Left lung (tissue), 4 donors: ENCODE measurements at regions not wholly inside any gene's neighbourhood (a gene's known extent, or its start where the extent isn't known, plus 50 kb on each side); places are given as distances from the start of the nearest gene placed in this dataset.

ENCODE experiments used
- ATAC-seq: fragments of 200-7000 bp; cut with Tn5 transposase; one replicate; pipeline ENCODE4 v1.9.1; 2020; ENCODE audit warnings: moderate library complexity
- DNase-seq, 4 donors: peaks; one replicate each; pipeline ENCODE4 v3.0.0-alpha.2; 2013 to 2020
- H3K27ac ChIP-seq, 2 donors: fragments of 200-600 bp; sonication (generic) in 1 of 2; one replicate each; pipeline versions ENCODE4 v1.5.0 to v1.8.0; 2020 to 2021
- H3K27me3 ChIP-seq, 2 donors: fragments of 200-600 bp; sonication (generic) in 1 of 2; one replicate each; pipeline versions ENCODE4 v1.5.0 to v1.8.0; 2020 to 2021
- H3K36me3 ChIP-seq, 2 donors: fragments of 200-600 bp; sonication (generic) in 1 of 2; one replicate each; pipeline versions ENCODE4 v1.5.0 to v1.8.0; 2020 to 2021
- H3K4me1 ChIP-seq, 2 donors: fragments of 200-600 bp; one replicate each; pipeline ENCODE4 v1.8.0; 2021
- H3K4me3 ChIP-seq, 2 donors: fragments of 200-600 bp; sonication (generic) in 1 of 2; one replicate each; pipeline versions ENCODE4 v1.5.0 to v1.8.0; 2020 to 2021; ENCODE audit warnings: mild to moderate bottlenecking in 1 of 2
- H3K9me3 ChIP-seq, 2 donors: fragments of 200-600 bp; sonication (generic) in 1 of 2; one replicate each; pipeline versions ENCODE4 v1.5.0 to v1.8.0; 2020 to 2021
- intact Hi-C, 2 donors: fragments of 100-400 bp; cut with DNase I; formaldehyde crosslinking; loops; one replicate each; pipeline versions ENCODE4 v1.11.2 to v1.14.2; 2022
- TF ChIP-seq, protein P1 (sequence below), 2 donors: fragments of 200-600 bp; sonication (generic) in 1 of 2; IDR thresholded peaks; one replicate each; pipeline versions ENCODE4 v1.5.0 to v1.8.0; 2021; ENCODE audit warnings: antibody characterized with exemption in 2 of 2
- donor health status: DM: no; HTN: yes; CAD: no.
- donor health status: DM: no; HTN: no; CAD: no.

DNA sequence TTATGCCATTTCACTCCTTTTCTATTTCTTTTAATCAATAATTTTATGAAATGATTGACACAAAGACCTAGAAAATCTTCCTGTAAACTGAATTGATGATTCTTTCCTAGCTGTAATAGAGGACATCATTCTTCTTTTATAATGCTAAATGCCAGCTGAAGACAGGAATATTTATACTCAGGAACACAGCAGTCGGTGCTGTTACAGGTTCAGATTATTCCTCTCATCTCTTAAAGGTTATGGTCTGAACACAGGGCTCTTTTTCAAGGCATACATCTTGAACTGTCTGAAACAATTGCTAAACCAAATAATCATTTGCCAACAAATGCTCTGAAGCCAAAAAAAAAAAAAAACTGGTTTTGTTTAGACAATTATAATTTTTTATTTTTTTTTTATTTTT, 305.0 kb upstream of the MMADHC start:
- DNase-seq (no peak), ATAC-seq (no peak)
- no peaks in the 10 kb centered on the region for H3K4me1 ChIP-seq
- no peak overlapping the region for H3K27ac ChIP-seq
- no peak overlapping the region for H3K4me3 ChIP-seq
- no peaks in the 10 kb centered on the region for H3K36me3 ChIP-seq
- H3K9me3 ChIP-seq: no peaks in the 10 kb centered on the region
- intact Hi-C loops: no loop called here
- H3K27me3 ChIP-seq: no peaks in the 10 kb centered on the region
- TF ChIP-seq, protein P1, sequence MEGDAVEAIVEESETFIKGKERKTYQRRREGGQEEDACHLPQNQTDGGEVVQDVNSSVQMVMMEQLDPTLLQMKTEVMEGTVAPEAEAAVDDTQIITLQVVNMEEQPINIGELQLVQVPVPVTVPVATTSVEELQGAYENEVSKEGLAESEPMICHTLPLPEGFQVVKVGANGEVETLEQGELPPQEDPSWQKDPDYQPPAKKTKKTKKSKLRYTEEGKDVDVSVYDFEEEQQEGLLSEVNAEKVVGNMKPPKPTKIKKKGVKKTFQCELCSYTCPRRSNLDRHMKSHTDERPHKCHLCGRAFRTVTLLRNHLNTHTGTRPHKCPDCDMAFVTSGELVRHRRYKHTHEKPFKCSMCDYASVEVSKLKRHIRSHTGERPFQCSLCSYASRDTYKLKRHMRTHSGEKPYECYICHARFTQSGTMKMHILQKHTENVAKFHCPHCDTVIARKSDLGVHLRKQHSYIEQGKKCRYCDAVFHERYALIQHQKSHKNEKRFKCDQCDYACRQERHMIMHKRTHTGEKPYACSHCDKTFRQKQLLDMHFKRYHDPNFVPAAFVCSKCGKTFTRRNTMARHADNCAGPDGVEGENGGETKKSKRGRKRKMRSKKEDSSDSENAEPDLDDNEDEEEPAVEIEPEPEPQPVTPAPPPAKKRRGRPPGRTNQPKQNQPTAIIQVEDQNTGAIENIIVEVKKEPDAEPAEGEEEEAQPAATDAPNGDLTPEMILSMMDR (IDR thresholded peaks at IDR 0.05): no peak

DNA sequence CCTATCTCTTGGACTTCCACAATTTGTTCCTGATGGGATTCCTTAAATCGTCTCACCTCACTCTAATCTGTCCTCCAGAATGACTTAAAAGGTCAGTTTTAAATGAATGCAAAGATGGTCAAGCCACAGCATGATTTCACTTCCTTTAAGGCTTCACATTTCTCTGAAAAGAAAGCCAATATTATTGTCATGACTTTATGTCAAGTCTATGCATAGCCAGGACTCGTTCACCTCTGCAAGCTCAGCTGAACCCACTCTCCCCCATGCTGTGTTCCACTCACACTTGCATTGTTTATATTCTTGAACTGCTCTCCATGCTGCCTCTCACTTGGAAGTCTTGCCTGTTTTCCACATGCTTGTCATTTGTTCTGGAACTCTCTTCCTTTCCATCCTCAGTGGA, 298.4 kb upstream of the MMADHC start:
- no peak for ATAC-seq
- TF ChIP-seq, protein P1 (IDR thresholded peaks at IDR 0.05): no peak

DNA sequence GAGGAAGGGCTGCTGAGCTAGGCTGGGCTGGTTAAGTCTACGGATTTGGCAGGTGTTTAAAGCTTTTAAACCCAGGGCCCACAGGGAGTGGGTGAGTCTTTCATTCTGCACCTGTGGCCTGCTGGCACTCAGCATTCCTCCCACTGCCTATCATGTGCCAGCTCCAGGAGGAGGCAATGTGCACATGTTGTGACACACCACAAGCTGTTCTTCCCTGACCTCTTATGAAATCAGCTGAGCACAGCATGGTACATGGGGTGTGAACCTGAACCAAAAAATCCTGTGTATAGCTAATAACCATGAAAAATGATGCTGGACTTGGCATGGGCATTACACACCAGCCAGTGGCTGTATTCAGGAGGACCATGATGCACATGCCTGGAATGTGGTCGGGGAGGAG, 297.9 kb upstream of the MMADHC start:
- H3K9me3 ChIP-seq: peaks cover 0 to 2% of the 10 kb centered on the region in 2 donors
- no peaks in the 10 kb centered on the region for H3K4me1 ChIP-seq
- TF ChIP-seq, protein P1 (IDR thresholded peaks at IDR 0.05): no peak
- no peak for ATAC-seq
- no peaks in the 10 kb centered on the region for H3K36me3 ChIP-seq
- no peak overlapping the region for H3K27ac ChIP-seq
- no peaks in the 10 kb centered on the region for H3K27me3 ChIP-seq
- intact Hi-C loops: no loop called here
- no peak overlapping the region for H3K4me3 ChIP-seq
- no peak for DNase-seq

More for the DNA sequence above, 298.4 kb upstream of the MMADHC start:
- no peaks in the 10 kb centered on the region for H3K4me1 ChIP-seq
- no peaks in the 10 kb centered on the region for H3K36me3 ChIP-seq
- H3K4me3 ChIP-seq: no peak overlapping the region
- H3K9me3 ChIP-seq: no peaks in the 10 kb centered on the region
- DNase-seq: no peak
- H3K27ac ChIP-seq: no peak overlapping the region
- intact Hi-C loops: no loop called here
- no peaks in the 10 kb centered on the region for H3K27me3 ChIP-seq

DNA sequence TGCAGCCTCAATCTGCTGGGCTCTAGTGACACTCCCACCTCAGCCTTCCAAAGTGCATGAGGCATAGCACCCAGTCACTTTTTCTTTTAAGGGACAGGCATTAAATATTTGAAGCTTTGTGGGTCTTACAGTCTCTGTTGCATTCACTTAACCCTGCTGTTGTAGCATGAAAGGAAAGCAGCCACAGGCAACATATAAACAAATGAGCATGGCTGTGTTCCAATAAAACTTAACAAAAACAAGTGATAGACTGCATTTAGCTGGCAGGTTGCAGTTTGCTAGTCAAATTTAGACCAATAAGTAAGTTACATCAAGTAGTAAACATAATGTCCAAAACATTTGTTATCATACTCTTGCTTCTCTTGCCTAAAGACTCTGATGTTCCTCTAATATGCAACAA, 297.3 kb upstream of the MMADHC start:
- DNase-seq (no peak), ATAC-seq (no peak)
- peaks cover 0 to 2% of the 10 kb centered on the region in 2 donors for H3K9me3 ChIP-seq
- TF ChIP-seq, protein P1 (IDR thresholded peaks at IDR 0.05): no peak
- intact Hi-C loops: no loop called here
- H3K27me3 ChIP-seq: no peaks in the 10 kb centered on the region
- no peaks in the 10 kb centered on the region for H3K36me3 ChIP-seq
- no peak overlapping the region for H3K4me3 ChIP-seq
- no peak overlapping the region for H3K27ac ChIP-seq
- no peaks in the 10 kb centered on the region for H3K4me1 ChIP-seq

DNA sequence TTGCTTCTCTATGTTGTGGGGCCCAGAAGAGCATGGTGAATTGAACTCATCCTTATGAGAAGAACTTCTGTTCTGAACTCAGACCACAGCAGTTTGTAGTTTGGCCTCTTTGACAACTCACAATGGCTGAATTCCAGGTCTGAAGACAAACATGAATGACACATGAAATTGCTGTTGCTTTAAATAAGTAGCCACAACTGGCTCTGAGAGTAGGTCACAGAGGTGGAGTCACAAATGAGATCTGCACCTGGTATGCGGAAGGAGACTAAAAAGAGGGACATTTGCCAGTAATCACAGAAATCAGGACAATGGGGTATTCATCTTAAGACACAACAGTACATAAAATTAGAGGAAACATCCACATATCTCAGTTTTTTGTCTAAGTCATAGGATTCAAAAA, 290.3 kb upstream of the MMADHC start:
- no peak overlapping the region for H3K27ac ChIP-seq
- H3K9me3 ChIP-seq: peaks cover 0 to 5% of the 10 kb centered on the region in 2 donors
- peaks cover 0 to 3% of the 10 kb centered on the region in 2 donors for H3K4me1 ChIP-seq
- TF ChIP-seq, protein P1 (IDR thresholded peaks at IDR 0.05): no peak
- H3K36me3 ChIP-seq: no peaks in the 10 kb centered on the region
- ATAC-seq (no peak), DNase-seq (no peak)
- no peak overlapping the region for H3K4me3 ChIP-seq
- H3K27me3 ChIP-seq: no peaks in the 10 kb centered on the region
- intact Hi-C loops: no loop called here
